ENCODE measurements at regions not wholly inside any gene's neighbourhood (a gene's known extent, or its start where the extent isn't known, plus 50 kb on each side); places are given as distances from the start of the nearest gene placed in this dataset.

DNA sequence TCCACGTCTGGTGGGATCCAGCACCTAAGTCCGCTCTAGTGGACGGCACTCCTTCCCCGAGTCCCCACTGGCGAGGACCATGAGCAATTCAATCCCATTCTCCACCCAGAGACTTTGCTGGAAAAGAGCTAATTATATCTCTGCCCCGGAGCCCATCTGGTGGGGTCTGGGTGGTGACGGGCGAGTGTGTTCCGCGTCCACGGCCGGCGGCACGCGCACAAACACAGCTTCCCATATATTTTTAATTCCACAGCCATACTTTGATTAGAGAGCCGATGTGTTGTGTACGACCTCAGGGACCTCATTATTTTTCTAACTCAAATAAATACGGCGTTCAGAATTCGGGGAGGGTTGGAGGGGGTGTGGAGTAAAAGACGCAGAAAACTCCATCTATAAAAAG, 64.1 kb upstream of the ADGRE5 start:
- no peaks in the 10 kb centered on the region for H3K9me3 Mint-ChIP-seq
- H3K27me3 Mint-ChIP-seq (ENCODE audit: low read depth in 2 of 2) = no peaks in the 10 kb centered on the region
- WGBS (ENCODE audit: insufficient coverage) = 94% methylated on average over 15 of the region's 21 CpGs
- TF ChIP-seq CTCF (IDR thresholded peaks at IDR 0.05) = no peak
- H3K4me1 ChIP-seq (ENCODE audit: control insufficient read depth, insufficient read depth, low read length) = no peaks in the 10 kb centered on the region
- intact Hi-C loops (cut with micrococcal nuclease) = no loop called here
- H3K4me1 Mint-ChIP-seq = no peaks in the 10 kb centered on the region
- H3K4me3 Mint-ChIP-seq = no peak overlapping the region
- no peaks in the 10 kb centered on the region for H3K27me3 ChIP-seq (ENCODE audit: control insufficient read depth, insufficient read depth, low read length)
- no peak overlapping the region for H3K27ac ChIP-seq (ENCODE audit: low read length)
- no peak overlapping the region for H3K4me3 ChIP-seq (ENCODE audit: low read length)
- DNase-seq = no peak
- no peaks in the 10 kb centered on the region for H3K36me3 Mint-ChIP-seq
- H3K27ac Mint-ChIP-seq = no peak overlapping the region
- no peak for ATAC-seq
- no peaks in the 10 kb centered on the region for H3K9me3 ChIP-seq (ENCODE audit: control insufficient read depth, insufficient read depth, low read length)
- no peaks in the 10 kb centered on the region for H3K36me3 ChIP-seq (ENCODE audit: control insufficient read depth, insufficient read depth, low read length)

- intact Hi-C loops (cut with micrococcal nuclease) = no loop called here
- no peaks in the 10 kb centered on the region for H3K27me3 Mint-ChIP-seq (ENCODE audit: low read depth in 2 of 2)
- H3K4me3 ChIP-seq (ENCODE audit: low read length) = no peak overlapping the region
- H3K4me1 Mint-ChIP-seq = peaks cover 2% of the 10 kb centered on the region in 2 donors
- H3K9me3 Mint-ChIP-seq = no peaks in the 10 kb centered on the region
- no peak for TF ChIP-seq CTCF (IDR thresholded peaks at IDR 0.05)
- ATAC-seq = no peak
- H3K27me3 ChIP-seq (ENCODE audit: control insufficient read depth, insufficient read depth, low read length) = no peaks in the 10 kb centered on the region
- no peaks in the 10 kb centered on the region for H3K36me3 Mint-ChIP-seq
- no peaks in the 10 kb centered on the region for H3K9me3 ChIP-seq (ENCODE audit: control insufficient read depth, insufficient read depth, low read length)
- 91% methylated on average over 10 of the region's 10 CpGs for WGBS (ENCODE audit: insufficient coverage)
- no peak overlapping the region for H3K4me3 Mint-ChIP-seq
- H3K36me3 ChIP-seq (ENCODE audit: control insufficient read depth, insufficient read depth, low read length) = no peaks in the 10 kb centered on the region
- H3K27ac Mint-ChIP-seq = no peak overlapping the region
- DNase-seq = no peak
- H3K27ac ChIP-seq (ENCODE audit: low read length) = no peak overlapping the region
- no peaks in the 10 kb centered on the region for H3K4me1 ChIP-seq (ENCODE audit: control insufficient read depth, insufficient read depth, low read length)
Observed at GRCh38 chr19:14315433-14315832, 65.8 kb upstream of the ADGRE5 start.

DNA sequence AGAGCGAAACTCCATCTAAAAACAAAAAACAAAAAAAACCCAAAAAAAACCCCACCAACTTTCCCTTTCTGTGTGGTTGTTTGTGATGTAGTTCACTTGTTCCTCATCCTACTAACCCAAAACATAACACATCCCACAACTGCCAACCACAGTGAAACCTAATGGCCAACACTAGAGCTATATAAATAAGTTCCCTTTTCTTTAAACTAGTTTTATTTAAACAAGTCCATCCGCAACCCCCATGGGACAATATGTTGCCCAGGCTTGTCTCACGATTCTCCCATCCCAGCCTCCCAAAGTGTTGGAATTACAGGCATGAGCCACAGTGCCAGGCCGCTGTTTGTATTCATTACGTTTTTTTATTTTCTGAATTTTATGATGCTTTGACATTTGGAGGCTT, 71.2 kb upstream of the ADGRE5 start:
- H3K36me3 Mint-ChIP-seq = no peaks in the 10 kb centered on the region
- Histone ChIP-seq H3K9me3 (ENCODE audit: control insufficient read depth, insufficient read depth, low read length) (no peaks in the 10 kb centered on the region), H3K4me3 (ENCODE audit: low read length) (no peak overlapping the region), H3K36me3 (ENCODE audit: control insufficient read depth, insufficient read depth, low read length) (no peaks in the 10 kb centered on the region), H3K27ac (ENCODE audit: low read length) (peak overlapping the region; percentile 39), H3K27me3 (ENCODE audit: control insufficient read depth, insufficient read depth, low read length) (no peaks in the 10 kb centered on the region), H3K4me1 (ENCODE audit: control insufficient read depth, insufficient read depth, low read length) (peaks cover 21% of the 10 kb centered on the region)
- peak overlapping the region; percentile 37 to 43 for H3K27ac Mint-ChIP-seq
- peak overlapping the region; percentile 54 for H3K4me3 Mint-ChIP-seq
- peaks cover 9% of the 10 kb centered on the region in 2 donors for H3K27me3 Mint-ChIP-seq (ENCODE audit: low read depth in 2 of 2)
- TF ChIP-seq CTCF (IDR thresholded peaks at IDR 0.05) = no peak
- 63% methylated on average over 4 of the region's 5 CpGs for WGBS (ENCODE audit: insufficient coverage)
- ATAC-seq = peak; percentile 72 to 90 (median 77)
- intact Hi-C loops (cut with micrococcal nuclease) = no loop called here
- peak; percentile 21 to 28 for DNase-seq
- peaks cover 16 to 24% of the 10 kb centered on the region in 2 donors for H3K4me1 Mint-ChIP-seq
- H3K9me3 Mint-ChIP-seq = no peaks in the 10 kb centered on the region

- no peak for ATAC-seq
- H3K4me1 ChIP-seq (ENCODE audit: control insufficient read depth, insufficient read depth, low read length) = peaks cover 21% of the 10 kb centered on the region
- H3K27me3 ChIP-seq (ENCODE audit: control insufficient read depth, insufficient read depth, low read length) = no peaks in the 10 kb centered on the region
- DNase-seq = no peak
- Mint-ChIP-seq H3K36me3 (no peaks in the 10 kb centered on the region), H3K27me3 (ENCODE audit: low read depth in 2 of 2) (peaks cover 9% of the 10 kb centered on the region in 2 donors), H3K27ac (no peak overlapping the region), H3K9me3 (no peaks in the 10 kb centered on the region), H3K4me3 (no peak overlapping the region), H3K4me1 (peaks cover 16 to 24% of the 10 kb centered on the region in 2 donors)
- no peaks in the 10 kb centered on the region for H3K36me3 ChIP-seq (ENCODE audit: control insufficient read depth, insufficient read depth, low read length)
- H3K4me3 ChIP-seq (ENCODE audit: low read length) = no peak overlapping the region
- intact Hi-C loops (cut with micrococcal nuclease) = loop anchor here (10.0 kb wide), 1 partner anchor 49 kb away; no protein-coding TSS in a partner anchor
- WGBS (ENCODE audit: insufficient coverage) = 89% methylated on average over 6 of the region's 6 CpGs
- no peaks in the 10 kb centered on the region for H3K9me3 ChIP-seq (ENCODE audit: control insufficient read depth, insufficient read depth, low read length)
- TF ChIP-seq CTCF (IDR thresholded peaks at IDR 0.05) = no peak
- no peak overlapping the region for H3K27ac ChIP-seq (ENCODE audit: low read length)
Observed at GRCh38 chr19:14305706-14306105, 75.5 kb upstream of the ADGRE5 start.
